Testis (tissue), 2 donors: ENCODE measurements at regions not wholly inside any gene's neighbourhood (a gene's known extent, or its start where the extent isn't known, plus 50 kb on each side); places are given as distances from the start of the nearest gene placed in this dataset.

Experiments
- DNase-seq: peaks from one replicate; pipeline ENCODE4 v3.0.0-alpha.2; 2019
- H3K27ac ChIP-seq, 2 donors: fragments of 200-600 bp; sonication (generic); one replicate each; pipeline ENCODE4 v1.5.1; 2019
- H3K27me3 ChIP-seq: fragments of 200-600 bp; sonication (generic); one replicate; pipeline ENCODE4 v1.5.1; 2019
- H3K36me3 ChIP-seq: fragments of 200-600 bp; sonication (generic); one replicate; pipeline ENCODE4 v1.5.1; 2017; ENCODE audit warnings: low read depth; ENCODE audit errors: missing control alignments
- H3K4me1 ChIP-seq: fragments of 200-600 bp; sonication (generic); one replicate; pipeline ENCODE4 v1.5.1; 2019
- H3K4me3 ChIP-seq, 2 donors: fragments of 200-600 bp; sonication (generic); one replicate each; pipeline ENCODE4 v1.5.1; 2017 to 2019
- H3K9me3 ChIP-seq: fragments of 200-600 bp; sonication (generic); one replicate; pipeline ENCODE4 v1.5.1; 2017
- CTCF ChIP-seq, 3 experiments: fragments of 450-650 bp in 2 of 3; fragments of 200-600 bp in 1 of 3; sonication (generic) in 1 of 3; IDR thresholded peaks; one replicate each; pipeline ENCODE4 v1.5.1; 2016 to 2019; ENCODE audit warnings: antibody characterized with exemption in 3 of 3, mild to moderate bottlenecking in 2 of 3, moderate library complexity in 1 of 3
- POLR2A ChIP-seq: fragments of 450-650 bp; IDR thresholded peaks from one replicate; pipeline ENCODE4 v1.6.1; 2017; ENCODE audit warnings: antibody characterized with exemption, mild to moderate bottlenecking, moderate library complexity
- WGBS, 2 donors: methylation state at CpG; one replicate each; pipeline ENCODE4 v1.1.5; 2018; 5-methylcytosine and 5-hydroxymethylcytosine counted together
- intact Hi-C: fragments of 100-400 bp; cut with DNase I; formaldehyde crosslinking; loops from one replicate; pipeline ENCODE4 v1.15.1; 2023; ENCODE audit warnings: low total_unique reads

- no peaks in the 10 kb centered on the region for H3K4me1 ChIP-seq
- peak; percentile 85 for DNase-seq
- TF ChIP-seq POLR2A: no peak
- peak; percentile 41 to 78 (median 78) for TF ChIP-seq CTCF (IDR thresholded peaks at IDR 0.05)
- H3K4me3 ChIP-seq: no peak overlapping the region
- no peaks in the 10 kb centered on the region for H3K27me3 ChIP-seq
- H3K9me3 ChIP-seq: no peaks in the 10 kb centered on the region
- intact Hi-C loops: loop anchor here (5.0 kb wide), 1 partner anchor 166 kb away; no protein-coding TSS in a partner anchor
- H3K27ac ChIP-seq: no peak overlapping the region
- WGBS, 2 donors: 35 to 53% methylated on average over 8 of the region's 8 CpGs
- no peaks in the 10 kb centered on the region for H3K36me3 ChIP-seq
These were observed 68.4 kb downstream of the IGLL5 start for GRCh38 chr22:22955866-22956535.

- intact Hi-C loops: loop anchor here (5.0 kb wide), 1 partner anchor 165 kb away; no protein-coding TSS in a partner anchor
- H3K27ac ChIP-seq: no peak overlapping the region
- H3K27me3 ChIP-seq: no peaks in the 10 kb centered on the region
- DNase-seq: no peak
- TF ChIP-seq POLR2A (no peak), CTCF (IDR thresholded peaks at IDR 0.05) (no peak)
- H3K4me1 ChIP-seq: no peaks in the 10 kb centered on the region
- H3K9me3 ChIP-seq: no peaks in the 10 kb centered on the region
- no peak overlapping the region for H3K4me3 ChIP-seq
- 89 to 93% methylated on average over 5 of the region's 5 CpGs for WGBS, 2 donors
- no peaks in the 10 kb centered on the region for H3K36me3 ChIP-seq
These were observed 69.5 kb downstream of the IGLL5 start for GRCh38 chr22:22957090-22957489.

GRCh38 chr22:22958621-22959020, 71.0 kb downstream of the IGLL5 start:
- 82 to 85% methylated on average over 7 of the region's 7 CpGs for WGBS, 2 donors
- Histone ChIP-seq H3K9me3 (no peaks in the 10 kb centered on the region), H3K36me3 (no peaks in the 10 kb centered on the region), H3K4me3 (no peak overlapping the region), H3K27me3 (no peaks in the 10 kb centered on the region), H3K4me1 (no peaks in the 10 kb centered on the region), H3K27ac (no peak overlapping the region)
- no peak for DNase-seq
- TF ChIP-seq CTCF (IDR thresholded peaks at IDR 0.05) (no peak), POLR2A (no peak)
- intact Hi-C loops: loop anchor here (5.0 kb wide), 1 partner anchor 164 kb away; no protein-coding TSS in a partner anchor

DNA sequence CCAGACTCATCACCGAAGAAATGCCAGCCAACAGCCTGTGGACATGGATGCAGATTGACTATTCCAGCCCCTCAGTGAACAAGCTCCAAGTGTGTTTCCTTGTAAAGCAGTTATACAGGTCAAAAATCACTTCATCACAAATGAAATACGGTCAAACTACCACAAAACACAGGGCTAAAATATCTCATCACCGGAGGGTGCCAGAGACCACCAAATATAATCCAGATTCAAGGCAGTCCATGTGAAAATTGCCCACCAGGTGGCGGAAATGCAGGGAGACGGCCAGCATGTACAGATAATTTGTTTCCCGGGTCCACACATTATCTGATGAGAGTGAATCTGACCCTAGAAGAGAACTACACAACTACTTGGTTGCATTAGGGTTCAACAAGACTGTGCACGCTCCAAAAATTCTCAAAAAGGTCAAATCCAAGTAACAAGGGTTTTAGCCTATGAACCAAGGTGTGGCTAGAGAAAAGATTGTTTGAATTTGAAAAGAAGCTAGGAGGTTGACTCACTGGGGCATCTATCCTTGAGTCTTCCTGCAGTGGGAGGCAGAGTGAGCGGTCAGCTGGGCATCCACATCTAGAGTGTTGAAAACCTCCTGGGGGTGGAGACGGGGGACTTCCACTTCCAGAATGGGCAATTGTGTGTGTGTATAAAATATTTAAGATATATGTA, 71.7 kb downstream of the IGLL5 start:
- Histone ChIP-seq H3K4me3 (no peak overlapping the region), H3K4me1 (no peaks in the 10 kb centered on the region), H3K36me3 (no peaks in the 10 kb centered on the region), H3K27ac (no peak overlapping the region), H3K27me3 (no peaks in the 10 kb centered on the region), H3K9me3 (no peaks in the 10 kb centered on the region)
- intact Hi-C loops: loop anchor here (5.0 kb wide), 1 partner anchor 163 kb away; no protein-coding TSS in a partner anchor
- no peak for TF ChIP-seq POLR2A
- TF ChIP-seq CTCF (IDR thresholded peaks at IDR 0.05): peak; percentile 93 to 97 (median 94)
- DNase-seq: peak; percentile 91
- 40 to 46% methylated on average over 9 of the region's 9 CpGs for WGBS, 2 donors
